Mesendoderm (in vitro differentiated cells): ENCODE measurements at regions not wholly inside any gene's neighbourhood (a gene's known extent, or its start where the extent isn't known, plus 50 kb on each side); places are given as distances from the start of the nearest gene placed in this dataset.

Experiments
- DNase-seq: peaks from one replicate; pipeline ENCODE4 v3.0.0; 2013
- H2AK5ac ChIP-seq: 2 replicates; pipeline ENCODE4 v1.6.1; 2013; ENCODE audit warnings: low read length, inconsistent platforms
- H2BK120ac ChIP-seq: 2 replicates; pipeline ENCODE4 v1.6.1; 2013; ENCODE audit warnings: low read depth, mild to moderate bottlenecking, low read length, moderate library complexity, mixed read lengths
- H2BK15ac ChIP-seq: replicated peaks from 2 replicates; pipeline ENCODE4 v1.6.1; 2013; ENCODE audit warnings: low read depth, mild to moderate bottlenecking, moderate library complexity
- H2BK5ac ChIP-seq: 2 replicates; pipeline ENCODE4 v1.6.1; 2013; ENCODE audit warnings: low read length, inconsistent platforms
- H3K18ac ChIP-seq: 2 replicates; pipeline ENCODE4 v1.6.1; 2013; ENCODE audit warnings: mild to moderate bottlenecking, low read length, mixed read lengths
- H3K23ac ChIP-seq: one replicate; pipeline ENCODE4 v1.6.1; 2013; ENCODE audit warnings: low read length
- H3K27ac ChIP-seq: 2 replicates; pipeline ENCODE4 v1.5.1; 2013; ENCODE audit warnings: low read depth, mild to moderate bottlenecking, inconsistent platforms, low read length, moderate library complexity
- H3K27me3 ChIP-seq: 2 replicates; pipeline ENCODE4 v1.6.1; 2013; ENCODE audit warnings: low read length, control low read depth, mild to moderate bottlenecking, inconsistent platforms; ENCODE audit not compliant: insufficient read depth, poor library complexity
- H3K36me3 ChIP-seq: 2 replicates; pipeline ENCODE4 v1.6.1; 2013; ENCODE audit warnings: low read length, inconsistent platforms; ENCODE audit not compliant: control insufficient read depth, insufficient read depth
- H3K4ac ChIP-seq: one replicate; pipeline ENCODE4 v1.6.1; 2013; ENCODE audit warnings: low read depth, mild to moderate bottlenecking, low read length, moderate library complexity
- H3K4me1 ChIP-seq: 2 replicates; pipeline ENCODE4 v1.6.1; 2013; ENCODE audit warnings: low read depth, low read length, inconsistent platforms; ENCODE audit not compliant: control insufficient read depth
- H3K4me2 ChIP-seq: 2 replicates; pipeline ENCODE4 v1.6.1; 2013; ENCODE audit warnings: low read length
- H3K4me3 ChIP-seq: 2 replicates; pipeline ENCODE4 v1.5.1; 2013; ENCODE audit warnings: mild to moderate bottlenecking, low read length
- H3K56ac ChIP-seq: one replicate; pipeline ENCODE4 v1.6.1; 2013; ENCODE audit warnings: low read length
- H3K79me1 ChIP-seq: 2 replicates; pipeline ENCODE4 v1.6.1; 2013; ENCODE audit warnings: low read length, inconsistent platforms
- H3K79me2 ChIP-seq: 2 replicates; pipeline ENCODE4 v1.6.1; 2013; ENCODE audit warnings: mild to moderate bottlenecking, low read length; ENCODE audit not compliant: control insufficient read depth, insufficient read depth
- H3K9ac ChIP-seq: 2 replicates; pipeline ENCODE4 v1.6.1; 2013; ENCODE audit warnings: low read length, inconsistent platforms
- H4K5ac ChIP-seq: one replicate; pipeline ENCODE4 v1.6.1; 2013; ENCODE audit warnings: low read length
- H4K8ac ChIP-seq: one replicate; pipeline ENCODE4 v1.6.1; 2013; ENCODE audit warnings: low read depth, mild to moderate bottlenecking, control low read depth, low read length, moderate library complexity
- WGBS: extraction: QIAGEN DNeasy Blood & Tissue Kit; methylation state at CpG from one replicate; pipeline ENCODE4 v1.1.7; 2013; ENCODE audit warnings: low lambda C conversion rate, missing lambda C conversion rate; ENCODE audit not compliant: insufficient coverage; ENCODE audit errors: extremely low coverage; 5-methylcytosine and 5-hydroxymethylcytosine counted together

- Histone ChIP-seq H3K79me2 (no peaks in the 10 kb centered on the region), H3K9ac (no peak overlapping the region), H3K27ac (no peak overlapping the region), H3K36me3 (no peaks in the 10 kb centered on the region), H3K4me1 (no peaks in the 10 kb centered on the region), H2AK5ac (no peak overlapping the region), H3K23ac (no peak overlapping the region), H2BK120ac (no peak overlapping the region), H2BK15ac (no peak overlapping the region), H4K5ac (no peak overlapping the region), H4K8ac (no peak overlapping the region), H3K18ac (no peak overlapping the region), H3K27me3 (no peaks in the 10 kb centered on the region), H3K56ac (no peak overlapping the region), H3K4me2 (no peak overlapping the region), H3K4ac (no peak overlapping the region), H2BK5ac (no peak overlapping the region), H3K79me1 (no peaks in the 10 kb centered on the region), H3K4me3 (no peak overlapping the region)
- WGBS: no CpG with 5 or more reads among the region's 7 CpGs
- DNase-seq: no peak
These were observed 73.9 kb upstream of the CXCL12 start for GRCh38 chr10:44458671-44459413.

GRCh38 chr10:44459671-44460070 lies 74.8 kb upstream of the CXCL12 start:
- Histone ChIP-seq H3K18ac (no peak overlapping the region), H3K27ac (no peak overlapping the region), H4K8ac (no peak overlapping the region), H2AK5ac (no peak overlapping the region), H3K4ac (no peak overlapping the region), H4K5ac (no peak overlapping the region), H2BK15ac (no peak overlapping the region), H3K27me3 (no peaks in the 10 kb centered on the region), H3K36me3 (no peaks in the 10 kb centered on the region), H3K4me3 (no peak overlapping the region), H3K23ac (no peak overlapping the region), H3K4me1 (no peaks in the 10 kb centered on the region), H3K79me1 (no peaks in the 10 kb centered on the region), H3K79me2 (no peaks in the 10 kb centered on the region), H3K9ac (no peak overlapping the region), H3K56ac (no peak overlapping the region), H2BK5ac (no peak overlapping the region), H2BK120ac (no peak overlapping the region), H3K4me2 (no peak overlapping the region)
- no CpG with 5 or more reads among the region's 2 CpGs for WGBS
- no peak for DNase-seq

- H3K4ac ChIP-seq: no peak overlapping the region
- H3K4me3 ChIP-seq: no peak overlapping the region
- no peak overlapping the region for H3K18ac ChIP-seq
- no peaks in the 10 kb centered on the region for H3K79me2 ChIP-seq
- H3K23ac ChIP-seq: no peak overlapping the region
- H3K27me3 ChIP-seq: no peaks in the 10 kb centered on the region
- H3K36me3 ChIP-seq: no peaks in the 10 kb centered on the region
- no peak overlapping the region for H3K9ac ChIP-seq
- no peak overlapping the region for H3K56ac ChIP-seq
- no peaks in the 10 kb centered on the region for H3K79me1 ChIP-seq
- H4K8ac ChIP-seq: no peak overlapping the region
- no peak overlapping the region for H2BK15ac ChIP-seq
- no peak overlapping the region for H2BK5ac ChIP-seq
- H3K27ac ChIP-seq: no peak overlapping the region
- no CpG with 5 or more reads among the region's 1 CpG for WGBS
- no peak overlapping the region for H2AK5ac ChIP-seq
- H3K4me1 ChIP-seq: no peaks in the 10 kb centered on the region
- no peak overlapping the region for H3K4me2 ChIP-seq
- no peak overlapping the region for H4K5ac ChIP-seq
- H2BK120ac ChIP-seq: no peak overlapping the region
- DNase-seq: no peak
These were observed 75.5 kb upstream of the CXCL12 start for GRCh38 chr10:44460416-44460815.

- no peak overlapping the region for H2BK120ac ChIP-seq
- no peak overlapping the region for H2BK5ac ChIP-seq
- H4K8ac ChIP-seq: no peak overlapping the region
- DNase-seq: no peak
- no peak overlapping the region for H3K4ac ChIP-seq
- H3K27me3 ChIP-seq: no peaks in the 10 kb centered on the region
- no peak overlapping the region for H3K4me3 ChIP-seq
- no peak overlapping the region for H4K5ac ChIP-seq
- H3K4me2 ChIP-seq: no peak overlapping the region
- no peak overlapping the region for H3K18ac ChIP-seq
- H2AK5ac ChIP-seq: no peak overlapping the region
- WGBS: no CpG with 5 or more reads among the region's 7 CpGs
- no peak overlapping the region for H2BK15ac ChIP-seq
- H3K4me1 ChIP-seq: no peaks in the 10 kb centered on the region
- H3K79me1 ChIP-seq: no peaks in the 10 kb centered on the region
- H3K56ac ChIP-seq: no peak overlapping the region
- H3K36me3 ChIP-seq: no peaks in the 10 kb centered on the region
- H3K23ac ChIP-seq: no peak overlapping the region
- H3K79me2 ChIP-seq: no peaks in the 10 kb centered on the region
- no peak overlapping the region for H3K27ac ChIP-seq
- no peak overlapping the region for H3K9ac ChIP-seq
These were observed 77.5 kb upstream of the CXCL12 start for GRCh38 chr10:44462338-44462914.

- no peak overlapping the region for H2BK15ac ChIP-seq
- H3K4me1 ChIP-seq: no peaks in the 10 kb centered on the region
- no peak overlapping the region for H4K8ac ChIP-seq
- H3K4ac ChIP-seq: no peak overlapping the region
- H2AK5ac ChIP-seq: no peak overlapping the region
- H3K79me2 ChIP-seq: no peaks in the 10 kb centered on the region
- H3K4me2 ChIP-seq: no peak overlapping the region
- H3K79me1 ChIP-seq: no peaks in the 10 kb centered on the region
- H3K23ac ChIP-seq: no peak overlapping the region
- H3K9ac ChIP-seq: no peak overlapping the region
- no peak for DNase-seq
- no peak overlapping the region for H3K18ac ChIP-seq
- H3K36me3 ChIP-seq: no peaks in the 10 kb centered on the region
- no peak overlapping the region for H3K4me3 ChIP-seq
- H3K56ac ChIP-seq: no peak overlapping the region
- no CpG with 5 or more reads among the region's 6 CpGs for WGBS
- H3K27ac ChIP-seq: no peak overlapping the region
- no peak overlapping the region for H4K5ac ChIP-seq
- no peak overlapping the region for H2BK120ac ChIP-seq
- H2BK5ac ChIP-seq: no peak overlapping the region
- no peaks in the 10 kb centered on the region for H3K27me3 ChIP-seq
These were observed 78.7 kb upstream of the CXCL12 start for GRCh38 chr10:44463511-44464121.
